ENCODE measurements at regions not wholly inside any gene's neighbourhood (a gene's known extent, or its start where the extent isn't known, plus 50 kb on each side); places are given as distances from the start of the nearest gene placed in this dataset.

- no peak for DNase-seq (ENCODE audit: low read depth)
- no peak overlapping the region for H3K4me3 ChIP-seq (ENCODE audit: low read depth, low read length)
- no peak for TF ChIP-seq CTCF (IDR thresholded peaks at IDR 0.05; ENCODE audit: control insufficient read depth, extremely low read depth, insufficient read depth)
Measured at GRCh38 chr3:8416965-8417364, 84.7 kb upstream of the LMCD1 start.

- no peak for TF ChIP-seq CTCF (IDR thresholded peaks at IDR 0.05; ENCODE audit: control insufficient read depth, extremely low read depth, insufficient read depth)
- DNase-seq (ENCODE audit: low read depth) = no peak
- H3K4me3 ChIP-seq (ENCODE audit: low read depth, low read length) = no peak overlapping the region
Measured at GRCh38 chr3:8420612-8421011, 81.0 kb upstream of the LMCD1 start.

- TF ChIP-seq CTCF (IDR thresholded peaks at IDR 0.05; ENCODE audit: control insufficient read depth, extremely low read depth, insufficient read depth) = 0 out of 2 replicates have a peak, but pooled peaks have one; percentile 12
- DNase-seq (ENCODE audit: low read depth) = no peak
Measured at GRCh38 chr3:8421267-8421666, 80.4 kb upstream of the LMCD1 start.

GRCh38 chr3:8421711-8422110 is 79.9 kb upstream of the LMCD1 start:
- TF ChIP-seq CTCF (IDR thresholded peaks at IDR 0.05; ENCODE audit: control insufficient read depth, extremely low read depth, insufficient read depth) = no peak
- DNase-seq (ENCODE audit: low read depth) = no peak
- no peak overlapping the region for H3K4me3 ChIP-seq (ENCODE audit: low read depth, low read length)

More at GRCh38 chr3:8421267-8421666, 80.4 kb upstream of the LMCD1 start:
- no peak overlapping the region for H3K4me3 ChIP-seq (ENCODE audit: low read depth, low read length)

- H3K4me3 ChIP-seq (ENCODE audit: low read depth, low read length) = no peak overlapping the region
- peak; percentile 31 for TF ChIP-seq CTCF (IDR thresholded peaks at IDR 0.05; ENCODE audit: control insufficient read depth, extremely low read depth, insufficient read depth)
- no peak for DNase-seq (ENCODE audit: low read depth)
Measured at GRCh38 chr3:8423307-8423706, 78.3 kb upstream of the LMCD1 start.

GRCh38 chr3:8424281-8424680 is 77.3 kb upstream of the LMCD1 start:
- no peak for DNase-seq (ENCODE audit: low read depth)
- no peak overlapping the region for H3K4me3 ChIP-seq (ENCODE audit: low read depth, low read length)
- no peak for TF ChIP-seq CTCF (IDR thresholded peaks at IDR 0.05; ENCODE audit: control insufficient read depth, extremely low read depth, insufficient read depth)

GRCh38 chr3:8436661-8437287 is 64.8 kb upstream of the LMCD1 start:
- H3K4me3 ChIP-seq (ENCODE audit: low read depth, low read length) = no peak overlapping the region
- DNase-seq (ENCODE audit: low read depth) = no peak
- no peak for TF ChIP-seq CTCF (IDR thresholded peaks at IDR 0.05; ENCODE audit: control insufficient read depth, extremely low read depth, insufficient read depth)

All from LNCaP clone FGC (cell line).